SHP77 (cell line): ENCODE measurements at regions not wholly inside any gene's neighbourhood (a gene's known extent, or its start where the extent isn't known, plus 50 kb on each side); places are given as distances from the start of the nearest gene placed in this dataset.

Experiments used
- DNase-seq, 2 experiments: peaks; one replicate each; lab custom pipeline; 2025; lab: John Stamatoyannopoulos, UW

DNA sequence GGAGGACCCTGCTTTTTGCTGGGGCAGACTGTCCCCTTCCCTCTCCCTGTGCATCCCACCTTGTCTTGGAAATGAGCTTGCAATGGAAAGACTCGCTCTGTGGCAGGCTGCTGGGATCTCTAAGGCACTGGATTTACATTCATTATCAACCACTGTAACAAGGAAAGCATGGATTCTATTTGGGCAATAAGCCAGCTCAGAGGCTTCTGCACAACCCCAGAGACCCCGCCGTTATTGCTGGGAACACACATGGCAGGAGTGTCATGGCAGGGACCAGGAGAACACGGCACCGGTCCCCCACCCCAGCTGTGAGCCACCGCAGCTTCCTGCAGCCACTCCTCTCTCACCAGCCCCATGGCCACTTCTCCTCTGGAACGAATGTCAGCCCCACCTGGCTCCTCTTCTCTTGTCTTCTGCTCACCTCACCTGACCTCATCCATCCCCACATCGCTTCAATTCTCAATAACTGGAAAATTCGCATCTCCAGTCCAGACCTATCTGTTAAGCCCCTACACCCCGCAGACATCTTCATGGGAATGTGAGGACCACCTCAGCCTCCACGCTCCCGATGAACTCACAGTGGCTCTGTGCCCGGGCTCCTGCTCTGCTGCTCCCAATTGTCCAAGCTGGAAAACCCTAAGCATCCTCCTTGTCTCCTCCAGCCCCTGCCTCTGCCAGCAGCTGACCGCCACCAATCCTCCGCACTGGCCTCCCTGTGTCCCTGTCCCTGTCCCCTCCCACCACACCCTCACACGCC is 181.5 kb downstream of the USP12 start:
- no peak for DNase-seq

DNA sequence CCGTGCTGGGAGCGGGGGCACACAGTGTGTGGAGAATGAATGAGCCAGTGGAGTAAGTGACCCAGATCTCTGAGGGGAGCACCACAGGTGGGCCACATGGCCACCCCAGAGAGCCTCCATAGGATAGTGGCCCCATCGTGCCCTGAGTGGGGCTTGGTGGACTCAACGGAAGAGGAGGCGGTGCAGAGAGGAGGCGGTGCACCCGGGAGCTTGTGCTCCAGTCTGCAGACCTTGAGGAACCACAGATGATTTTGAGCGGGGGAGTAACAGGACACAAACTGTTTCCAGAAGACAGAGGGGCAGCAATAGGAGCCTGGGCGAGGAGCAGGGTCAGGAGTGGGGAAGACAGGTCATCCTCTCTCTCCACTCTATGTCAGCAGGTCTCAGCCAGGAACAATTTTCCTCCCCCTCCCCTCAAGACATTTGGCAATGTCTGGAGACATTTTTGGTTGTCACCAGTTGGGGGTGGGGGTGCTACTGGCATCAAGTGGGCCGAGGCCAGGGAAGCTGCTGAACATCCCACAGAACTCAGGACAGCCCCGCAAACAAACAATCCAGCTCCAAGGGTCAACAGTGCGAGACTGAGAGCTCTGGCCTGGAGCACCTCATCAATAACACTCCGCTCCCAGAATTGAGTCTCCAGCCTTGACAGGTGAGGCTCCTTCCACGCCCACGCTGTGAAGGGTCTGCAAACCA is 182.2 kb downstream of the USP12 start:
- DNase-seq: no peak

DNA sequence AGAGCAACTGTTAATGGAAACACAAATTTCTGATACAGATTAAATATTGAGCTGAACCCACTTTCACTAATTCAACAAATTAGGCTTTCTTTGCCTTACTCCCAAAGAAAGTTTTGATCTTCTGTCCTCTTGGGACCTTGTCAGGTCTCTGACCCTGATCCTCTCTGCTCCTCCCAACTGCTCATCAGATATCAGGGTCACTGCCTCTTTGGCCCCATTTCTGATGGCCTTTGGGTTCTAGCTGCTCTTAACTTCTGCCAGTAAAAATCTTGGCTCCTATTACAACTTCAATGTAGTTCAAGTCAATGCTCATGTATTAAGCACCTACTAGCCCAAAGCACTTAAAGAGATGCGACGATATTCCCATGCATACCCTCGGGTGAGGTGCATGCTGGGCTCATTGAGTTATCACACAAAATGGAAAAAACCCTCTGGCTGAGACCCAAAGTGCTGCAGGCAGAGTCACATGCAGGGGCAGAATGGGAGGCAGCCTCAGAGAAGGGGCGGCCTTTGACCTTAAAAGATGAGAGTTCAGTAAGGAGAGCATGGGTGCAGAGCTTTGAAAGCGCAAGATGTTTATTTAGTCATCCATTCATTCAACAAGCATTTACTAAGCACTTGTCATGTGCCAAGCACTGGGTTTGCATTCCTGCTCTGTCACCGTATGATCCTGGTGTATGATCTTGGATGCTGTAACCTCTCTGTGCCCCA is 183.4 kb downstream of the USP12 start:
- DNase-seq: no peak

DNA sequence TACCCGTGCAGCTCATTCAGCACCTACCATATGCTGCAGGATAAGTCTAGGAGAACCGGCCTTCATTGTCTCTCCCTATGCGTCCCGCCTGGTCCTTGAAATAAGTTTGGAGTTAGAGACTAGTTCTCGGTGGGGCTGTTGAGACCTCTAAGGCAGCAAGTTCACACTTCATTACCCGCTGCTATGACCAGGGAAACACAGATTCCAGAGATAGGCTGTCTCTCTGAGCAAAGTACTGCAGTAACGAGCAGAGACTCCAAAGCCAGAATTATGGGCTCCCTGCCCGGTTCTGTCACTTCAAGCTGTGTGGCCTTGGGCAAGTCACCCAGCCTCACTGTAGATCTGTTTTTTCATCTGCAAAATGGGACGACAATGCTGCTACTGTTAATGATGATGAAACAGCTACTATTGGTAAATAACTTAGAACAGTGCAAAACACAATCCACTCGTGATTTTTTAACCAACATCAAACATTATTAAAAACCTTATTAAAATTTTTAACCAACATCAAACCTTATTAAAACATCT is 184.1 kb downstream of the USP12 start:
- no peak for DNase-seq

DNA sequence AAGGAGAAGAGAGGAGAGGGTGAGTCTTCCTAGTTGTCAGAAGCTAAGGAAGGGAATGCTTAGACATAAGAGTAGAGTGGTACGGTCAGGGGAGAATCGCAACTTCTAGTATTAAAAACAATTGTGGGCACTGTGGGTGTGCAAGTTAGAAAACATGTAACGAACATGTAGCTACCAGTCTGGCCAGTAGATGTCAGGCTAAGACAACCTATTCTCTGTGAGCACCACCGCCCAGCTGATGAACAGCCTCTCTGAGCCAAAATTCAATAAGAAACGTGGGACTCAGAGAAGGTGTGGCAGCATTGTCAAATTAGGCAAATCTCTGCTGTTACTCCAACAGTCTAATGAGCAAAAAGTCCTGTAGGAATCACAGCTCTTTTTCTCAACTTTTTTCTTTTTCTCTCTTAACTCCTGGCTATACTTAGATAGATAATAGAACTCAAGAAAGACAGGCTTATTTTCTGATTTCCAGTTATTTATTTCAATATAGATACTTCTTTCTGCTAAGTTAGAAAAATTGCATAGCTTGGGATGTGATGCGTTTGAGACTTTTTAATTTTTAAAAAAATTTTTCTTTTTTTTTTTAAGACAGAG is 186.2 kb downstream of the USP12 start:
- peak; percentile 52 to 74 for DNase-seq

DNA sequence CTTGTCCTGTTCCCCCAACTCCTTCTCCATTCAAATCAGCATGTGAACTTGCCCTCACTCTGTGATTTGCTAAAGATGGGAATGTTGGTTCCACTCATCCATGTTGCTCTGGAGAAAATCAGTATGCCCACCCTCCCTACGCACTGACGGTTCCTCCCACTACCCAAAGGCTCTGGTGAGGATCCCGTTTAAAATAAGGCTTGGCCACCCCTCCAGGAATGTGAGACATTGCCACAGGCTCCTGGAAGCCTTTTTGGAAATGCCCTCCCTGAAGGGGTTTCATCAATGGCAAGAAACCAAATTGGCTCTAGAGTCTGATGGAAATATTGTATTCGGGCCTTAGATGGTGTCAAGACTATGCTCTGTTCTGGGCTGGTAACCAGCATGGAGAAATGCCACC is 187.3 kb downstream of the USP12 start:
- DNase-seq: no peak

DNA sequence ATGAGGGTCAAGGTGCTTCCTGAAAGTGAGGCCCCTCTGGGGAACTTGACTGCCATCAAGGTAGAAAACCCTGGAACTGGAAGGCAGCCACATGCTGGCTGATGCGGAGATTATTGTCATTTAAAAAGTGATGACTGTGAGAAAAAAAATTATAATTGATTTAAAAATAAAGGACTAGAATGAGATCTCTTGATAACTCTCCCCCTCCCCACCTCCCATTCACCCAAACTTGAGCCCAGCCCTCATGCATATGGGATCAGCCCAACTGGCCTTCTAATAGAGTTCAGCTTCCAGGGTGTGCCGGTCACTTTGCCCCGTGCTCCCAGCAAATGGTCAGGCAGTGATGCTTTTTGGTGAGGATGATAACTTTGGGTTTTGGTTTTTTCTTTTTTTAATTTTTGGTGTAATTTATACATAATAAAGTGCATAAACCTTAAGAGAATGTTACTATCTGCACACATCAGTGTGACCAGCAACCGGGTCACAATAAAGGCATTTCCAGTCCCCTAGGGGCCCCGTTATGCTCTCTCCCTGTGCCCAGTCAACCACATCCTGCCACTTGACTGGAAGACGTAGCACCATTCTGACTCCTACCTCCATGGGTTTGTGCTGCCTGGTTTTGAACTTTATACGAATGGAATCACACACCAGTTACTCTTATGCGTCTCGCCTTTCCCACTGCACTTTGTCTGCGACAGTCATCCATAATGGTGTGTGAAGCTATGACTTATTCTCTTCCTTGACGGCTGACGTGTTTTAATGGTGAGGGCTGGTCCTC is 187.9 kb downstream of the USP12 start:
- DNase-seq: no peak

DNA sequence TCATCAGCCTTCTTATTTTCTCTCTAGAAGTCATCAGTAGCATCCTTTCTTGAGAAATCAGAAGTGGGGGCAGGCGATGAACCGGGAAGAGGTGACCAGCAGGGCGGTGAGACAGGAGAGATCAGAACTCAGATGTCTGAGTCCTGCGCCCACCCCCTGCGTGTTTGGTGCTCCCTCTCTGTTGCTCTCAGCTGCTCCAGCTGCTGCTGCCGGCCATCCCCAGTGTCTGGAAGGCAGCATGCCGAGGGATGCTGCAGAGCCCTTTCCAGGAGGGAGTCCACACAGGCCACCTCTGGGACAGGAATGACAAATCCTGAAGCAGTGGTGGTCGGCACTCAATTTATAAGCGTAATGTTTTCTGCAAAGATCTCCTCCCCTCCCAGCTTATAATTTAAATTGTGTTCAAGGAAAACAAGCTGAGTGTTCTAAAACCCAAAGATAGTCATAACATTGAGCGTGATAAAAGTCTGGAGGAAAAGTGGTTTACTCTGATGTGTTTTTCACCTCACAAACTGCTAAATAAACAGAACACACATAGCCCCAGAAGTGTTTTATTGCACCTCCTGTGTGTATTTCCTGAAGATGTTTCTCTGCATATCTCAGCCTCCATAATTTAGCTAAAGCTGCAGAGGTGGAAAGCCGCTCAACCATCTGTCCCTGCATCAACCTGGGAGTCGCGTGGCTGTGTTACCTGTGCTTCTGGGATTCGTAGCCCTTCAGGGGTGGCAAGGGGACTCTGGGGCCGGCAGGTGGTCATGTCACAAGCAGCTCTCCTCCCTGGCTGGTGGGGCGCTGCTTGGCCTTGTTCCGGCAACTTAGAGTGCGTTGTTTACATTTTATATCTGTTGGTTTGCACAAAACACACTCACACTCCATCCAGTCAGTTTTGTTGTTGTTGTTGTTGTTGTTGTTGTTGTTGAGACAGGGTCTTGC is 191.2 kb downstream of the USP12 start:
- DNase-seq: no peak

DNA sequence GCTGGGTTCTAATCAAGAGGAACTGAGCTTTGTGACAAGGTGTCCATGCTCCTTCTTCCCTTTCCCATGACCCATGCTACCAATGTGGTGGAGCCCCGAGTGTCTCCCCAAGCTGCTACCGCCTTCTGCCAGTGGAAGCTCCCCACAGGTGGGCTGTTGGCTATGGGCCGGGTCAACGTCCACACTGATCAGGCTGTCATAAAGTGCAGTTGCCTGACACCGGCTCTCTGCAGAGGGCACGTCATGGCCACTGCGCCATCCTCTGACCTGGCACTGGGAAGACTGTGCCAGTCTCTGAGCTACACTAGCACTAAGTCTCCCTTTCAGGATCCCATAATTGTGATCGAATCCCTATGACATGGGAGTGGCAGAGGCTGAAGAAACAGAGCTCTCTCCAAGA is 192.3 kb downstream of the USP12 start:
- DNase-seq: no peak

DNA sequence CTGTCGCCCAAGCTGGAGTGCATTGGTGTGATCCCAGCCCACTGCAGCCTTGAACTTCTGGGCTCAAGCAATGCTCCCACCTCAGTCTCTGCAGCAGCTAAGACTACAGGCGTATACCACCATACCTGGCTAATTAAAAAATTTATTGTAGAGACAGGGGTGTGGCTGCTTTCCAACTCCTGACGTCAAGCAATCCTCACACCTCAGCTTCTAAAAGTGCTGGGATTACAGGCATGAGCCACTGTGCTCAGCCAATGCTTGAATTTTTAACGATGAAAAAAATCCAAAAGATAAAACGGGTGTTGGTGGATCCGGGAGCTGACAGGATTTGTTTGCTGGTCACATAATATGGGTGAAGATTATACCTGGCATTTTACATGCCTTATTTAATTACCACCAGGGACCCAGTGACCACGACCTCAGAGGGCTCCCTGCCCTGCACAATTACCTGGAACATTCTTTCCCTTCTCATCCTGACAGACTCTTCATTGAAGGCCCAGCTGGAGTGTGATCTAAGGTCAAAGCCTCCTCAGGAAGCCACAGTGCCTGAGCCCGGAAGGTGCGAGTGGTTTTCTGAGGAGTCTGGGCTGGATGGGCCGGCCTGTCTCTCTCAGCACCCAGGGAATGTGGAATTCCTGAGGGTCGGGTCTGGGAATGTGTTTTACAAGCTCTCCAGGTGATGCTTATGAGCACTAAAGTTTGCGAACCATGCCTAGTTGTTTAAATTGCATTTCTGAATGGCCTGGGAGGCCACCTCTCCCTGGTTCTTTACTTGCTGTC is 193.3 kb downstream of the USP12 start:
- no peak for DNase-seq

DNA sequence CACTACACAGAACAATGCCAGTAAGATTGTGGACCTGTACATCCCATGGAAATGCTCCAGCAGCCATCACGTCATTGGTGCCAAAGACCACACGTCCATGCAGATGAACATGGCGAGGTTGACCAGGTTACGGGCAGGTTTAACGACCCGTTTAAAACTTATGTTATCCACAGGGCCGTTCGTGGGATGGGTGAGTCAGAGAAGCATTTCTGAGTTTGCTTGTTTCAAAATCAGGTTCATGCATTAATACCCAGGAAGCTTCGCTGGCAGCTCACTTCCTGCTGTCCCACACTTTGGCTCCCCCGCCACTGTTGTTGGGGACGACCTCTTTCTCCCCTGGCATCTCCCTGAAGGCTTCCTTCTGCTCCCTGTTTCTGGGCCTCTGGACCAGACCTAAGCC is 194.1 kb downstream of the USP12 start:
- no peak for DNase-seq

DNA sequence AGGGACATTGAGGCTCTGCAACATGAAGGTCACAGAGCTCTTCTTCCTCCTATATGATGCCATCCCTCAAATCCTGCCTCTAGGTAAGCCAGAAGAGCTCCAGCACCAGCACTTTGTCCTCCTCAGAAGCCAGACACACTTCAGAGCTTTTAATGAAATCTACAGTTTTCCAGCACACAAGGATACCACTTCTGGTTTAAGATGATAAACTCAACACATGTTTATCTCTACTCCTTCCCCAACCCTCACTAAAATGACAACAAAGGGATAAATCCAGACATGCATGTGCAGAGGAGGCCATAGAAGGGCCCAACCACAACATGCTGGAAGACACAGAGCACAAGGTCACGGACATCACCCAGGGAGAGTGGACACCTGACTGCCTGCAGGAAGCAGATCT is 195.3 kb downstream of the USP12 start:
- no peak for DNase-seq

DNA sequence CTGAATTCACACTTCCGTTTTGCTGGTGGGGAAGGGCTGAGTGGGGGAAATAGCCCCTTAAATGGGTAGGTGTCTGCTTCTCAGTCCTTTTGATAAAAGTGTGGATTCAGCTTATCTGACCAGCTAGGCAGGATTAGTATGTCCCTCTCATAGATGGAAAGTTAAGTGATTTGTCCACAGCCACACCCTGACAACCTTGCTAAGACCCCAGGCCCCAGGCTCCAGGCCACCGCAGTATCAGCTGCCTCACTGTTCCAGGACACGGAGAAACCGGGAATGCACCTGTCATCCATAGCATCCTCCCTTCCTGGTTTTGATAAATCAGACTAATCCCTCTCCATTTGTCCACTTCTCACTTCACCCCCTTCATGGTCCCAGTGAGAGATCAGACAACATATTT is 197.7 kb downstream of the USP12 start:
- no peak for DNase-seq

DNA sequence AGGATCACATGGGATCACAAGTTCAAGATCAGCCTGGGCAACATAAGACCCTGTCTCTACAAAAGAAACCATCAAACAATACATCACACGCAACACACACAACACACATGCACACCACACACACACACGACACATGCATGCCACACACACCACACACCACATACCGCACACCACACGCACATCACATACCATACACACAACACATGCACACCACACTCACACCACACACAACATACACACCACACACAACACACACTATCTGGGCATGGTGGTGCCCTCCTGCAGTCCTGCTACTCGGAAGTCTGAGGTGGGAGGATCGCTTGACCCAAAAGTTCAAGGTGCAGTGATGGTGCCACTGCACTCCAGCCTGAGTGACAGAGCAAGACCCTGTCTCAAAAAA is 198.3 kb downstream of the USP12 start:
- DNase-seq: no peak

DNA sequence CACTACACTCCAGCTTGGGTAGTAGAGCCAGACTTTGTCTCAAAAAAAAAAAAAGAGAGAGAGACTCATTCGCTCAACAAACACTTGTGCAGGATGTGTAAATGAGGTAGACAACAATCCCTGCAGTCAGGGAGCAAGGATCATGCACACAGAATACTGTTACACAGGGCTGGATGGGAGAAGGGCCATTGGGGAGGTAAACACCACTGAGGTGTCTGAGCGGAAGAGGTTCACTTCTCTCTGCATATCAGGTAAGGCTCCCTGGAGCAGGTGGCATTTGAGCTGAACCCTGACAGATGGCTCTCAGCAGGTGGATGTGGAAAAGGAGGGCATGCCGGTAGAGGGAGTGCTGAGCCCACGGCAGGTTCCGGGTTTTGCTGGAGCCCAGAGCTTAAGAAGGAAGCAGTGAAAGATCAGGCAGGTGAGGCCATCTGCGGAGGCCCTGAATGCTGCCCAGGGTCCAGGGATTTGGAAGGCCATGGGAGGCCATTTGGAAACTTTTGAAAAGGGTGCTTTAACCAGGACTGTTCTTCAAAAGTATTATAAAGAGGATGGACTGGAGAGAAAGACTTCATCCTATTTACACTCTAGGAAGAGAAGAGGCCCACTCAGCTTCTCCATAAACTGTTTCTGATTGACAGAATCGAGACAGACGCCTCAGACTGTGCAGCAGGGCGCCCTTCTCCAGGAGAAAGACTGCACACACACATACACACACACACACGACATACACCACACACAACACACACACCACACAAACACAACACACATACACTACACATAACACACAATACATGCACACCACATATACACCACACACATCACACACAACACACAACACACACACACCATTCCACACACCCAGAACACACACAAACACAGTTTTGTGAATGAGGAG is 199.4 kb downstream of the USP12 start:
- DNase-seq: peak; percentile 67 to 81

DNA sequence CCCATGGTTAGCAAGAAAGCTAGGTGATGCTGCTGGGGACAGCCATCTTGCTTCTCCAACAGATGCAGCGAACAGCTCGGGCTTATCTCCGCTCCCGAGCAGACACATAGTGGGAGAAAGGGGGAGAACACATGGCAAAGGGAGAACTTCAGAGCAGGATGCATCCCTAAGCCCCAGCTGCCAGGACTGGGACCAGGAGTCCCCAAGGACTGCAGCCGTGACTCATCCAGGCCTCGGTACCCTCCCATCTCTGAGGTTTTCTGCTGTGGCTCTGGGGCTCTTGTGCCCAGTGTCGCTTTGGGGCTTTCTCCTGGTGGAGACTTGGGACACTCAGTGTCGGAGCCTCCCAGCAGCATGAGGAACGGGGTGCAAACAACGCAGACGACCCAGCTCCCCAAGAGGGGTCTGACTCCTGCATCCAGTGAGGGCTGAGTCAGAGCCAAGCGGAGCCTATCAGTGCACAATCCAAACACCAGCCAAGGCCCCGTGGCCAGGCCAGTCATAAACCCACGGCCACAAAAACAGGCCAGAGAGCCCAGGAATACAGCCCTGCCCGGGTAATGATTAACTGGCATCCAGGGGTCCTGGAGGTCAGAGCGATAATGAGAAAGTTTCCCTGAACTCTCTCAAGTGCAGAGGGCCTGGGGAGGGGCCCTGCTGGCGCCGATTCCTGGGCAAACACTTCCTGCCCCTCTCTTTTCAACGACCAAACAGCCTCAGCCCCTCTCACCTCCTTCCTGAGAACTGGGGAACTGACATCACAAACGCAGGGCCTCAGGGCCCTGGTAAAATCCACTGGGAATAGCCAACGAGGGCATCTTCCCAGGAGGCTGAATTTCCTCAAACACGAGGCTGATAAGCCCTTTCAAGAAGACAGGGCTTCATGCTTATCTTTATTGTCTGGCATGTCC is 202.9 kb downstream of the USP12 start:
- DNase-seq: no peak
